ENCODE measurements at regions not wholly inside any gene's neighbourhood (a gene's known extent, or its start where the extent isn't known, plus 50 kb on each side); places are given as distances from the start of the nearest gene placed in this dataset.
A peak's percentile ranks its signal among the peaks of the same experiment; 100 is the strongest.

- TF ChIP-seq CTCF (IDR thresholded peaks at IDR 0.05): peak; percentile 47 to 76 (median 58)
- no peak for TF ChIP-seq POLR2A (IDR thresholded peaks at IDR 0.05)
Observed at GRCh38 chr6:71012866-71013469, 56.1 kb upstream of the B3GAT2 start.

Data from adrenal gland (tissue), 5 donors.